H9 (cell line): ENCODE measurements at regions not wholly inside any gene's neighbourhood (a gene's known extent, or its start where the extent isn't known, plus 50 kb on each side); places are given as distances from the start of the nearest gene placed in this dataset.

ENCODE experiments used
- DNase-seq: peaks from one replicate; pipeline ENCODE4 v3.0.0-alpha.2; 2017
- H2AFZ ChIP-seq: one replicate; pipeline ENCODE4 v1.6.1; 2013; ENCODE audit warnings: mild to moderate bottlenecking, low read length, control low read depth, moderate library complexity
- H2AK5ac ChIP-seq: 2 replicates; pipeline ENCODE4 v1.6.1; 2013; ENCODE audit warnings: low read length, control low read depth, mixed read lengths; ENCODE audit not compliant: insufficient read length
- H2BK120ac ChIP-seq: one replicate; pipeline ENCODE4 v1.6.1; 2013; ENCODE audit warnings: low read depth, mild to moderate bottlenecking, low read length, control low read depth, inconsistent platforms; ENCODE audit not compliant: poor library complexity, severe bottlenecking
- H2BK12ac ChIP-seq: 2 replicates; pipeline ENCODE4 v1.6.1; 2013; ENCODE audit warnings: low read length, control low read depth, mixed read lengths, low read depth; ENCODE audit not compliant: insufficient read length
- H2BK15ac ChIP-seq: 2 replicates; pipeline ENCODE4 v1.6.1; 2013; ENCODE audit warnings: low read depth, low read length, control low read depth
- H2BK20ac ChIP-seq: one replicate; pipeline ENCODE4 v1.6.1; 2013; ENCODE audit warnings: low read depth, mild to moderate bottlenecking, low read length, control low read depth, inconsistent platforms; ENCODE audit not compliant: poor library complexity, severe bottlenecking
- H2BK5ac ChIP-seq: 2 replicates; pipeline ENCODE4 v1.6.1; 2013; ENCODE audit warnings: low read length, control low read depth, mixed read lengths; ENCODE audit not compliant: insufficient read length
- H3K14ac ChIP-seq: 2 replicates; pipeline ENCODE4 v1.6.1; 2013; ENCODE audit warnings: low read length, control low read depth; ENCODE audit not compliant: insufficient read depth
- H3K18ac ChIP-seq: 2 replicates; pipeline ENCODE4 v1.6.1; 2013; ENCODE audit warnings: low read depth, mild to moderate bottlenecking, mixed read lengths, low read length, control low read depth; ENCODE audit not compliant: insufficient read length
- H3K23ac ChIP-seq: 2 replicates; pipeline ENCODE4 v1.6.1; 2013; ENCODE audit warnings: low read length, control low read depth, mixed read lengths, low read depth; ENCODE audit not compliant: insufficient read length
- H3K23me2 ChIP-seq: 2 replicates; pipeline ENCODE4 v1.6.1; 2013; ENCODE audit warnings: low read depth, mild to moderate bottlenecking, mixed read lengths, low read length, control low read depth; ENCODE audit not compliant: insufficient read length, poor library complexity, severe bottlenecking
- H3K27ac ChIP-seq: 2 replicates; pipeline ENCODE4 v1.5.1; 2013; ENCODE audit warnings: low read length, control low read depth, mixed read lengths, low read depth; ENCODE audit not compliant: insufficient read length
- H3K27me3 ChIP-seq: 2 replicates; pipeline ENCODE4 v1.6.1; 2013; ENCODE audit warnings: low read length, control low read depth, inconsistent platforms; ENCODE audit not compliant: insufficient read depth
- H3K4ac ChIP-seq: 2 replicates; pipeline ENCODE4 v1.6.1; 2013; ENCODE audit warnings: low read depth, mild to moderate bottlenecking, control low read depth, inconsistent platforms, low read length, moderate library complexity
- H3K4me1 ChIP-seq: 2 replicates; pipeline ENCODE4 v1.6.1; 2013; ENCODE audit warnings: low read length, control low read depth, inconsistent platforms; ENCODE audit not compliant: insufficient read depth
- H3K4me2 ChIP-seq: 2 replicates; pipeline ENCODE4 v1.6.1; 2013; ENCODE audit warnings: low read length, control low read depth, mixed read lengths; ENCODE audit not compliant: insufficient read length, insufficient read depth
- H3K56ac ChIP-seq: 2 replicates; pipeline ENCODE4 v1.6.1; 2013; ENCODE audit warnings: low read depth, mild to moderate bottlenecking, mixed read lengths, low read length, control low read depth; ENCODE audit not compliant: insufficient read length
- H3K79me1 ChIP-seq: 2 replicates; pipeline ENCODE4 v1.6.1; 2013; ENCODE audit warnings: low read depth, mild to moderate bottlenecking, moderate library complexity, low read length, control low read depth, inconsistent platforms; ENCODE audit not compliant: insufficient read depth, poor library complexity, severe bottlenecking
- H3K79me2 ChIP-seq: 2 replicates; pipeline ENCODE4 v1.6.1; 2013; ENCODE audit warnings: low read length, control low read depth, inconsistent platforms; ENCODE audit not compliant: insufficient read depth
- H3K9ac ChIP-seq: 2 replicates; pipeline ENCODE4 v1.6.1; 2013; ENCODE audit warnings: low read length, control low read depth, mixed read lengths; ENCODE audit not compliant: insufficient read length; ENCODE audit errors: extremely low read depth
- H3K9me3 ChIP-seq: one replicate; pipeline ENCODE4 v1.6.1; 2013; ENCODE audit warnings: low read depth, low read length, inconsistent platforms; ENCODE audit not compliant: control insufficient read depth
- H3T11ph ChIP-seq: one replicate; pipeline ENCODE4 v1.6.1; 2013; ENCODE audit warnings: mild to moderate bottlenecking, low read length, control low read depth, inconsistent platforms
- H4K20me1 ChIP-seq: one replicate; pipeline ENCODE4 v1.6.1; 2013; ENCODE audit not compliant: control insufficient read depth, insufficient read length, insufficient read depth
- H4K5ac ChIP-seq: 2 replicates; pipeline ENCODE4 v1.6.1; 2013; ENCODE audit warnings: low read depth, mild to moderate bottlenecking, mixed read lengths, low read length, control low read depth; ENCODE audit not compliant: insufficient read length
- H4K8ac ChIP-seq: replicated peaks from 2 replicates; pipeline ENCODE4 v1.6.1; 2013; ENCODE audit warnings: low read length, control low read depth, mixed read lengths, low read depth; ENCODE audit not compliant: insufficient read length
- H4K91ac ChIP-seq: 2 replicates; pipeline ENCODE4 v1.6.1; 2013; ENCODE audit warnings: low read depth, mild to moderate bottlenecking, moderate library complexity, mixed read lengths, low read length, control low read depth; ENCODE audit not compliant: insufficient read length
- H3K27ac Mint-ChIP-seq, 3 experiments: 2 replicates in 2 of 3; 3 replicates in 1 of 3; pipeline ENCODE4 v1.8.0; 2020 to 2021; ENCODE audit warnings: mixed read lengths in 3 of 3, mild to moderate bottlenecking in 1 of 3, moderate library complexity in 1 of 3
- H3K27me3 Mint-ChIP-seq: 2 replicates; pipeline ENCODE4 v1.8.0; 2021; ENCODE audit warnings: low read depth, mild to moderate bottlenecking, moderate library complexity, mixed read lengths
- H3K36me3 Mint-ChIP-seq, 3 experiments: 2 replicates in 2 of 3; 3 replicates in 1 of 3; pipeline ENCODE4 v1.8.0; 2020 to 2021; ENCODE audit warnings: low read depth in 3 of 3, mixed read lengths in 3 of 3; ENCODE audit not compliant: insufficient read depth in 1 of 3
- H3K4me1 Mint-ChIP-seq, 2 experiments: 2 replicates each; pipeline ENCODE4 v1.8.0; 2020; ENCODE audit warnings: mixed read lengths in 2 of 2
- H3K4me3 Mint-ChIP-seq, 2 experiments: 2 replicates in 1 of 2; 3 replicates in 1 of 2; pipeline ENCODE4 v1.8.0; 2020 to 2021; ENCODE audit warnings: mild to moderate bottlenecking in 2 of 2, mixed read lengths in 2 of 2, moderate library complexity in 1 of 2
- H3K9me3 Mint-ChIP-seq, 2 experiments: 2 replicates in 1 of 2; 3 replicates in 1 of 2; pipeline ENCODE4 v1.8.0; 2020; ENCODE audit warnings: mild to moderate bottlenecking in 2 of 2, mixed read lengths in 2 of 2, moderate library complexity in 1 of 2
- whole genome bisulfite sequencing: extraction: QIAGEN DNeasy Blood & Tissue Kit; methylation state at CpG from one replicate; pipeline ENCODE4 v1.1.7; 2013; ENCODE audit warnings: missing lambda C conversion rate, low lambda C conversion rate, mixed read lengths; ENCODE audit not compliant: insufficient read length; ENCODE audit errors: extremely low coverage; 5-methylcytosine and 5-hydroxymethylcytosine counted together
- TF ChIP-seq, protein P1 (sequence below): fragments of 200-600 bp; sonication (generic); conservative IDR thresholded peaks from 3 replicates; pipeline ENCODE4 v1.8.0; 2021; ENCODE audit warnings: antibody characterized with exemption, mild to moderate bottlenecking

DNA sequence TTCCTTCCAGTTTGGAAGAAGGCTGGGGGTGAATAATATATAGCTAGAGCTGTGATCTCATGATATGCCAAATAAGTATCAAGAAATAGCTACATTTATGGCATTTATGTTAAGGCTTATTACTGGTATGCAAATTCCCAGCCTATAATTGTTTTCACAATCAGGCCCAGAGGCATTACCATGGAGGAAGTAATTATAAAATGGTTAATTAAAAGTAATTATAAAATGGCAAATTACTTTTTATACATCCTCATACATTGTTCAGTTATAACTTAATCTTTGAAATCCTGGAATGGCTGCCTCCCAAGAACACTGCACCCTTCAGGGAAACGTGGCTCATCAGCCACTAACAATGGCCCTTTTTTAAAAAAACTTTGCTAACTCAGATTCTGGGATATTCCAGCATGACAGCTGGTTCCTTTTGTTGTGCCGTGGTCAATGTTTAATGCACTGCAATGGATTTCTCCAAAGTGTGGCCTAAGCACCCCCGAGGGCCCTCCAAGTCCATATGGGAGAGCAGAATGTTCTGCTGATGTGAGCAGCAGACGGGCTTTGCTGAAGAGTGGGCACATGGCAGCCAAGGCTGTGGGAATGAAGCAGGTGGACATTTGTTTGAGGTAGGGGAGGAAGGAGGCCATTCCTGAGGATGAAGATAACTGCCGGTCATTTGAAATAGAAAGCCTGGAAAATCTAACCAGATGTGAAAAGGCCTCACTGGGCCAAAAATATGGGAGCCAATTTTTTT is 483.5 kb upstream of the GCFC2 start:
- no peak overlapping the region for H4K8ac ChIP-seq
- H3K27ac Mint-ChIP-seq = peak overlapping the region in 1 of 3 experiments; percentile 37; a peak in 1 of 7 replicates
- no peak overlapping the region for H3K23ac ChIP-seq
- no peak overlapping the region for H3K4me2 ChIP-seq
- H3K79me1 ChIP-seq = no peaks in the 10 kb centered on the region
- H2BK120ac ChIP-seq = no peak overlapping the region
- WGBS = no CpG with 5 or more reads among the region's 5 CpGs
- peaks cover 11 to 14% of the 10 kb centered on the region in 2 experiments for H3K4me1 Mint-ChIP-seq
- no peaks in the 10 kb centered on the region for H3K9me3 ChIP-seq
- TF ChIP-seq, protein P1, sequence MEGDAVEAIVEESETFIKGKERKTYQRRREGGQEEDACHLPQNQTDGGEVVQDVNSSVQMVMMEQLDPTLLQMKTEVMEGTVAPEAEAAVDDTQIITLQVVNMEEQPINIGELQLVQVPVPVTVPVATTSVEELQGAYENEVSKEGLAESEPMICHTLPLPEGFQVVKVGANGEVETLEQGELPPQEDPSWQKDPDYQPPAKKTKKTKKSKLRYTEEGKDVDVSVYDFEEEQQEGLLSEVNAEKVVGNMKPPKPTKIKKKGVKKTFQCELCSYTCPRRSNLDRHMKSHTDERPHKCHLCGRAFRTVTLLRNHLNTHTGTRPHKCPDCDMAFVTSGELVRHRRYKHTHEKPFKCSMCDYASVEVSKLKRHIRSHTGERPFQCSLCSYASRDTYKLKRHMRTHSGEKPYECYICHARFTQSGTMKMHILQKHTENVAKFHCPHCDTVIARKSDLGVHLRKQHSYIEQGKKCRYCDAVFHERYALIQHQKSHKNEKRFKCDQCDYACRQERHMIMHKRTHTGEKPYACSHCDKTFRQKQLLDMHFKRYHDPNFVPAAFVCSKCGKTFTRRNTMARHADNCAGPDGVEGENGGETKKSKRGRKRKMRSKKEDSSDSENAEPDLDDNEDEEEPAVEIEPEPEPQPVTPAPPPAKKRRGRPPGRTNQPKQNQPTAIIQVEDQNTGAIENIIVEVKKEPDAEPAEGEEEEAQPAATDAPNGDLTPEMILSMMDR = no peak
- H2AK5ac ChIP-seq = no peak overlapping the region
- no peaks in the 10 kb centered on the region for H3K27me3 ChIP-seq
- H2BK20ac ChIP-seq = no peak overlapping the region
- H3K27me3 Mint-ChIP-seq = no peaks in the 10 kb centered on the region
- no peak overlapping the region for H3K27ac ChIP-seq
- no peaks in the 10 kb centered on the region for H3K23me2 ChIP-seq
- H3K4me3 Mint-ChIP-seq = no peak overlapping the region
- H3K79me2 ChIP-seq = no peaks in the 10 kb centered on the region
- DNase-seq = no peak
- H3K18ac ChIP-seq = no peak overlapping the region
- H4K91ac ChIP-seq = no peak overlapping the region
- no peak overlapping the region for H2AFZ ChIP-seq
- H3K56ac ChIP-seq = no peak overlapping the region
- H3K9me3 Mint-ChIP-seq = peaks cover 0 to 3% of the 10 kb centered on the region in 2 experiments; a peak in 1 of 5 replicates
- no peak overlapping the region for H2BK5ac ChIP-seq
- H2BK15ac ChIP-seq = no peak overlapping the region
- no peaks in the 10 kb centered on the region; the same call in 1 of the 2 replicates for H3K4me1 ChIP-seq
- no peak overlapping the region for H3K9ac ChIP-seq
- no peak overlapping the region for H4K5ac ChIP-seq
- peaks cover 0 to 4% (median 0%) of the 10 kb centered on the region in 3 experiments; a peak in 1 of 7 replicates for H3K36me3 Mint-ChIP-seq
- H3K14ac ChIP-seq = no peak overlapping the region
- no peak overlapping the region for H3T11ph ChIP-seq
- H3K4ac ChIP-seq = no peak overlapping the region
- no peak overlapping the region for H2BK12ac ChIP-seq
- no peaks in the 10 kb centered on the region for H4K20me1 ChIP-seq
